Stimulated activated CD4-positive, alpha-beta T cell treated with anti-CD3 and anti-CD28 coated beads, Interleukin-4, amount 100 ng/mL, for 48 hours (primary cell): ENCODE measurements at regions not wholly inside any gene's neighbourhood (a gene's known extent, or its start where the extent isn't known, plus 50 kb on each side); places are given as distances from the start of the nearest gene placed in this dataset.

Source experiments
- DNase-seq, 2 donors: peaks; one replicate each; pipeline ENCODE4 v3.0.0-alpha.2; 2020; ENCODE audit warnings: low read depth in 2 of 2

GRCh38 chr5:52674815-52675545, 112.7 kb upstream of the ITGA1 start:
- no peak for DNase-seq

GRCh38 chr5:52682492-52682891, 105.2 kb upstream of the ITGA1 start:
- no peak for DNase-seq

GRCh38 chr5:52684051-52684450, 103.7 kb upstream of the ITGA1 start:
- no peak for DNase-seq

- DNase-seq = no peak
Observed at GRCh38 chr5:52685566-52685965, 102.2 kb upstream of the ITGA1 start.

GRCh38 chr5:52685971-52686370, 101.7 kb upstream of the ITGA1 start:
- no peak for DNase-seq

- DNase-seq = no peak
Observed at GRCh38 chr5:52690236-52690768, 97.4 kb upstream of the ITGA1 start.

- no peak for DNase-seq
Observed at GRCh38 chr5:52692039-52692438, 95.7 kb upstream of the ITGA1 start.

GRCh38 chr5:52692606-52693005, 95.1 kb upstream of the ITGA1 start:
- no peak for DNase-seq

GRCh38 chr5:52693280-52693679, 94.4 kb upstream of the ITGA1 start:
- DNase-seq = peak in 1 of 2 donors; percentile 6

GRCh38 chr5:52693836-52694235, 93.9 kb upstream of the ITGA1 start:
- no peak for DNase-seq

- DNase-seq = no peak
Observed at GRCh38 chr5:52694648-52695047, 93.1 kb upstream of the ITGA1 start.

GRCh38 chr5:52702877-52703276, 84.8 kb upstream of the ITGA1 start:
- DNase-seq = no peak

GRCh38 chr5:52703321-52703720, 84.4 kb upstream of the ITGA1 start:
- DNase-seq = no peak

- DNase-seq = no peak
Observed at GRCh38 chr5:52705720-52706119, 82.0 kb upstream of the ITGA1 start.

- no peak for DNase-seq
Observed at GRCh38 chr5:52706775-52707174, 80.9 kb upstream of the ITGA1 start.

- DNase-seq = no peak
Observed at GRCh38 chr5:52707616-52708015, 80.1 kb upstream of the ITGA1 start.

GRCh38 chr5:52708463-52708862, 79.3 kb upstream of the ITGA1 start:
- DNase-seq = no peak

- no peak for DNase-seq
Observed at GRCh38 chr5:52709167-52709925, 78.4 kb upstream of the ITGA1 start.

- DNase-seq = no peak
Observed at GRCh38 chr5:52710310-52710971, 77.3 kb upstream of the ITGA1 start.

- DNase-seq = no peak
Observed at GRCh38 chr5:52710972-52711596, 76.6 kb upstream of the ITGA1 start.

- no peak for DNase-seq
Observed at GRCh38 chr5:52712354-52712753, 75.4 kb upstream of the ITGA1 start.
